AG04450 (cell line): ENCODE measurements at regions not wholly inside any gene's neighbourhood (a gene's known extent, or its start where the extent isn't known, plus 50 kb on each side); places are given as distances from the start of the nearest gene placed in this dataset.

Experiments used
- CTCF ChIA-PET: fragments of 300-600, 350-600 bp; formaldehyde crosslinking; extraction: SDS; loops from one replicate; lab custom pipeline; 2022; ENCODE audit warnings: antibody characterized with exemption, inconsistent platforms; lab: Charles Lee
- POLR2A ChIA-PET: fragments of 350-600 bp; formaldehyde crosslinking; extraction: SDS; loops from one replicate; lab custom pipeline; 2021; ENCODE audit warnings: antibody characterized with exemption, inconsistent platforms; lab: Yijun Ruan, JAX
- DNase-seq: peaks from one replicate; pipeline ENCODE4 v3.0.0-alpha.2; 2011; ENCODE audit warnings: low read depth, low spot score
- H3K27ac ChIP-seq: one replicate; pipeline ENCODE4 v1.5.1; 2012; ENCODE audit warnings: low read depth, low read length, control low read depth
- H3K27me3 ChIP-seq: one replicate; pipeline ENCODE4 v1.6.0; 2012; ENCODE audit warnings: low read length; ENCODE audit not compliant: control insufficient read depth, insufficient read depth
- H3K4me3 ChIP-seq: 2 replicates; pipeline ENCODE4 v1.5.1; 2011; ENCODE audit warnings: mild to moderate bottlenecking, low read depth, low read length, control low read depth
- H3K9me3 ChIP-seq: 2 replicates; pipeline ENCODE4 v1.5.1; 2012; ENCODE audit warnings: low read length; ENCODE audit not compliant: control insufficient read depth, insufficient read depth
- CTCF ChIP-seq: IDR thresholded peaks from 2 replicates; pipeline ENCODE4 v1.5.1; 2011; ENCODE audit warnings: low read depth, low read length, control low read depth, inconsistent platforms

GRCh38 chr3:22661121-22661700, 541.9 kb upstream of the UBE2E2 start:
- Histone ChIP-seq H3K27ac (no peak overlapping the region), H3K4me3 (no peak overlapping the region), H3K27me3 (no peaks in the 10 kb centered on the region), H3K9me3 (no peaks in the 10 kb centered on the region)
- no peak for TF ChIP-seq CTCF
- ChIA-PET CTCF (no interaction called here), POLR2A (no interaction called here)
- no peak for DNase-seq

GRCh38 chr3:22665528-22665927, 537.6 kb upstream of the UBE2E2 start:
- Histone ChIP-seq H3K4me3 (no peak overlapping the region), H3K9me3 (no peaks in the 10 kb centered on the region), H3K27me3 (no peaks in the 10 kb centered on the region), H3K27ac (no peak overlapping the region)
- POLR2A ChIA-PET: no interaction called here
- CTCF ChIA-PET: no interaction called here
- DNase-seq: no peak
- no peak for TF ChIP-seq CTCF

- ChIA-PET CTCF (no interaction called here), POLR2A (no interaction called here)
- Histone ChIP-seq H3K9me3 (no peaks in the 10 kb centered on the region), H3K27ac (no peak overlapping the region), H3K4me3 (no peak overlapping the region), H3K27me3 (no peaks in the 10 kb centered on the region)
- TF ChIP-seq CTCF: no peak
- no peak for DNase-seq
Measured at GRCh38 chr3:22666736-22667135, 536.4 kb upstream of the UBE2E2 start.

- no peak for TF ChIP-seq CTCF
- Histone ChIP-seq H3K9me3 (no peaks in the 10 kb centered on the region), H3K27me3 (no peaks in the 10 kb centered on the region), H3K4me3 (no peak overlapping the region), H3K27ac (no peak overlapping the region)
- no peak for DNase-seq
- ChIA-PET CTCF (no interaction called here), POLR2A (no interaction called here)
Measured at GRCh38 chr3:22671848-22672247, 531.3 kb upstream of the UBE2E2 start.

DNA sequence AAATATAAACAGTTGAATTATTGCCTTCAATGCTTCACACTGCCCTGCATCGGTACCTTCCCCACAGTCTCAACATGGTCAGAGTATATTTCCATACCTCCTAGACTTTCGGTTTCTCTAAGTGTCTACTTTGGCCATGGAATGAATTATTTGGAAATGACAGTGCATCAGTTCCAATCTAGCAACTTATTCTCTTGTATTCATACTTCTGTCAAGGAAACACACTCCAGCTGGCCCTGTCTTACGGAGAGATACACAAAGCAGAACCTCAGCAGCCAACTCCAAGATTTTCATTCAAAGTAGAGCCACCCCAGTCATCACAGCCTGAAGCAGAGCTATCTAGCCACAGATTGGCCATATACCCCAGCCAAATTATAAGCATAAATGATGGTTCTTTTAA, 518.4 kb upstream of the UBE2E2 start:
- TF ChIP-seq CTCF: no peak
- Histone ChIP-seq H3K27ac (no peak overlapping the region), H3K4me3 (no peak overlapping the region), H3K9me3 (no peaks in the 10 kb centered on the region), H3K27me3 (no peaks in the 10 kb centered on the region)
- DNase-seq: no peak
- POLR2A ChIA-PET: no interaction called here
- CTCF ChIA-PET: no interaction called here
